ENCODE measurements at regions not wholly inside any gene's neighbourhood (a gene's known extent, or its start where the extent isn't known, plus 50 kb on each side); places are given as distances from the start of the nearest gene placed in this dataset.

DNA sequence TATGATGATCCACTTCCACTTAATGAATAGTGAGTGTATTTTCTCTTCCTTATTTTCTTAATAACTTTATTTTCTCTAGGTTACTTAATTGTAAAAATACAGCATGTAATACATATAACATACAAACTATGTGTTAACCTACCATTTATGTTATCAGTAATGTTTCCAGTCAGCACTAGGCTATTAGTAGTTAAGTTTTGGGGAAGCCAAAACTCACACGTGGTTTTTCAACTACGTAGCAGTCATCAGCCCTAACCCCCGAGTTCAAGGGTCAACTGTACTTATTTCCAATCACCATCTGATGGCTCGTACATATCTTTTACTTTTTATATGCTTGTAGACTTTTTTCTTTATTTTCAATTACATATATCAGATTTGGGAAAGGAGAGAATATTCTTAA lies 95.7 kb downstream of the TNFSF13B start:
- H3K4me1 ChIP-seq (ENCODE audit: insufficient read depth, low read length), result no peaks in the 10 kb centered on the region
- intact Hi-C loops (cut with DNase I, micrococcal nuclease), result no loop called here
- no peaks in the 10 kb centered on the region for H3K9me3 ChIP-seq (ENCODE audit: control insufficient read depth in 1 of 2, insufficient read depth in 1 of 2, low read length in 2 of 2)
- TF ChIP-seq, protein P1, sequence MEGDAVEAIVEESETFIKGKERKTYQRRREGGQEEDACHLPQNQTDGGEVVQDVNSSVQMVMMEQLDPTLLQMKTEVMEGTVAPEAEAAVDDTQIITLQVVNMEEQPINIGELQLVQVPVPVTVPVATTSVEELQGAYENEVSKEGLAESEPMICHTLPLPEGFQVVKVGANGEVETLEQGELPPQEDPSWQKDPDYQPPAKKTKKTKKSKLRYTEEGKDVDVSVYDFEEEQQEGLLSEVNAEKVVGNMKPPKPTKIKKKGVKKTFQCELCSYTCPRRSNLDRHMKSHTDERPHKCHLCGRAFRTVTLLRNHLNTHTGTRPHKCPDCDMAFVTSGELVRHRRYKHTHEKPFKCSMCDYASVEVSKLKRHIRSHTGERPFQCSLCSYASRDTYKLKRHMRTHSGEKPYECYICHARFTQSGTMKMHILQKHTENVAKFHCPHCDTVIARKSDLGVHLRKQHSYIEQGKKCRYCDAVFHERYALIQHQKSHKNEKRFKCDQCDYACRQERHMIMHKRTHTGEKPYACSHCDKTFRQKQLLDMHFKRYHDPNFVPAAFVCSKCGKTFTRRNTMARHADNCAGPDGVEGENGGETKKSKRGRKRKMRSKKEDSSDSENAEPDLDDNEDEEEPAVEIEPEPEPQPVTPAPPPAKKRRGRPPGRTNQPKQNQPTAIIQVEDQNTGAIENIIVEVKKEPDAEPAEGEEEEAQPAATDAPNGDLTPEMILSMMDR (IDR thresholded peaks at IDR 0.05), result no peak
- Mint-ChIP-seq H3K36me3 (ENCODE audit: low read depth) (no peaks in the 10 kb centered on the region), H3K27me3 (peaks cover 4% of the 10 kb centered on the region), H3K4me3 (no peak overlapping the region), H3K27ac (no peak overlapping the region), H3K4me1 (ENCODE audit: low read depth) (no peaks in the 10 kb centered on the region), H3K9me3 (no peaks in the 10 kb centered on the region)
- POLR2A ChIA-PET, result no interaction called here
- no peak overlapping the region for H3K4me3 ChIP-seq (ENCODE audit: low read length)
- no peaks in the 10 kb centered on the region for H3K27me3 ChIP-seq (ENCODE audit: control insufficient read depth in 1 of 2, insufficient read depth in 2 of 2, low read length in 2 of 2)
- ATAC-seq (ENCODE audit: poor library complexity) (no peak), DNase-seq (no peak)
- H3K27ac ChIP-seq (ENCODE audit: low read depth in 1 of 2, low read length in 2 of 2), result no peak overlapping the region
- H3K36me3 ChIP-seq (ENCODE audit: insufficient read depth, low read length), result no peaks in the 10 kb centered on the region
- CTCF ChIA-PET, result no interaction called here

DNA sequence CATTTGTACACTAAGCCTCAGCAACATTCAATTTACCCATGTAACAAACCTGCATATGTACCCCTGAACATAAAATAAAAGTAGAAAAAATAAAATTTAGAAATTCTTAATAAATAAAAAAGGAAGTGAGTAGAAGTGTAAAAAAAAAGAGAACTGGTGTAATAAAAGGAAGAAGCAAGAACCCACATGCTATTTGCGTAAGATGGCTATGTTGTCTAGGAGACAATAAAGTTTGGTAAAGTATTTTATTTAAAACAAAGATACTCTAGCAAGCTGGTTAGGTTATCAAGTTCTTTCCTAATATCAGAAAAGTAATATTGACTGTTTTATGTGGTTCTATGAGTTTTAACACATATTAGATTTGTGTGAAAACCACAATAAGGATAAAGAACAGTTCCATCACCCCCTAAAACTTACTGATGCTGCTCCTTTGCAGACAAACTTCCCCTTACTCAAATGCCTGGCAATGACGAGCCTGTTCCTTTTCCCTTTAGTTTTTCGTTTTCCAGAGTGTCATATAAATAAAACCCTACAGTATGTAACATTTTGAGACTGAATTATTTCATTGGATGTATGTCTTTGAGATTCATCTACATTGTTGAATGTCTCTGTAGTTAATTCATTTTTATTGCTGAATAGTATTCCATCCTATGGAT lies 98.9 kb downstream of the TNFSF13B start:
- Histone ChIP-seq H3K4me1 (ENCODE audit: insufficient read depth, low read length) (no peaks in the 10 kb centered on the region), H3K27me3 (ENCODE audit: control insufficient read depth in 1 of 2, insufficient read depth in 2 of 2, low read length in 2 of 2) (no peaks in the 10 kb centered on the region), H3K9me3 (ENCODE audit: control insufficient read depth in 1 of 2, insufficient read depth in 1 of 2, low read length in 2 of 2) (no peaks in the 10 kb centered on the region), H3K4me3 (ENCODE audit: low read length) (no peak overlapping the region), H3K36me3 (ENCODE audit: insufficient read depth, low read length) (no peaks in the 10 kb centered on the region), H3K27ac (ENCODE audit: low read depth in 1 of 2, low read length in 2 of 2) (no peak overlapping the region)
- CTCF ChIA-PET, result no interaction called here
- no peaks in the 10 kb centered on the region for H3K4me1 Mint-ChIP-seq (ENCODE audit: low read depth)
- no peaks in the 10 kb centered on the region for H3K36me3 Mint-ChIP-seq (ENCODE audit: low read depth)
- intact Hi-C loops (cut with DNase I, micrococcal nuclease), result no loop called here
- no peaks in the 10 kb centered on the region for H3K27me3 Mint-ChIP-seq
- no peak overlapping the region for H3K27ac Mint-ChIP-seq
- POLR2A ChIA-PET, result no interaction called here
- no peak for ATAC-seq (ENCODE audit: poor library complexity)
- no peaks in the 10 kb centered on the region for H3K9me3 Mint-ChIP-seq
- TF ChIP-seq, protein P1 (IDR thresholded peaks at IDR 0.05), result no peak
- DNase-seq, result peak in 1 of 14 experiments; percentile 3
- no peak overlapping the region for H3K4me3 Mint-ChIP-seq

DNA sequence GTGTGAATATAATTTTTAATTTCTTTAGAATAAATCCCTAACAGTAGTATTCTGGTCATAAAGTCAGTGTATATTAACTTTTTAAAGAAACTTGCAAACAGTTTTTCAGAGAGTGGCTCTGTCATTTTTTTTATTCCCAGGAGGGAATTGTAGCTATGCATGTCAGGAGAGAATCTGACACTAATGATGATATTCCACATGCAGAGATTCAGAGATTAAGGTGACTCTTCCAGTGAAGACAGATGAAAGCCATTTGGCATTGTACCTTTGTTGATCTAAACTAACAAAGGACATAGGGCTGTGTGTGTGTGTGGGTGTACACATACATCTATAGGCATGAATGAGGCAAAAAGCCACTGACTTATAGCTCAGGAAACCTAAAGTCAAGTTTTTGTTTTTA lies 99.9 kb downstream of the TNFSF13B start:
- ChIA-PET CTCF (no interaction called here), POLR2A (no interaction called here)
- no peaks in the 10 kb centered on the region for H3K27me3 ChIP-seq (ENCODE audit: control insufficient read depth in 1 of 2, insufficient read depth in 2 of 2, low read length in 2 of 2)
- H3K36me3 Mint-ChIP-seq (ENCODE audit: low read depth), result no peaks in the 10 kb centered on the region
- H3K9me3 ChIP-seq (ENCODE audit: control insufficient read depth in 1 of 2, insufficient read depth in 1 of 2, low read length in 2 of 2), result no peaks in the 10 kb centered on the region
- H3K27me3 Mint-ChIP-seq, result no peaks in the 10 kb centered on the region
- no peak overlapping the region for H3K27ac Mint-ChIP-seq
- TF ChIP-seq, protein P1 (IDR thresholded peaks at IDR 0.05), result no peak
- no peaks in the 10 kb centered on the region for H3K4me1 ChIP-seq (ENCODE audit: insufficient read depth, low read length)
- no peak overlapping the region for H3K4me3 Mint-ChIP-seq
- no peak overlapping the region for H3K4me3 ChIP-seq (ENCODE audit: low read length)
- H3K36me3 ChIP-seq (ENCODE audit: insufficient read depth, low read length), result no peaks in the 10 kb centered on the region
- ATAC-seq (ENCODE audit: poor library complexity) (no peak), DNase-seq (no peak)
- intact Hi-C loops (cut with DNase I, micrococcal nuclease), result no loop called here
- H3K9me3 Mint-ChIP-seq, result no peaks in the 10 kb centered on the region
- H3K27ac ChIP-seq (ENCODE audit: low read depth in 1 of 2, low read length in 2 of 2), result no peak overlapping the region
- H3K4me1 Mint-ChIP-seq (ENCODE audit: low read depth), result no peaks in the 10 kb centered on the region

Measured in CD4-positive, alpha-beta T cell (primary cell).